Karpas-422 (cell line): ENCODE measurements at regions not wholly inside any gene's neighbourhood (a gene's known extent, or its start where the extent isn't known, plus 50 kb on each side); places are given as distances from the start of the nearest gene placed in this dataset.

Experiments used
- DNase-seq: peaks from one replicate; pipeline ENCODE4 v3.0.0-alpha.2; 2015
- H2AFZ ChIP-seq: fragments of 200-600 bp; sonication (generic); 2 replicates; pipeline ENCODE4 v1.6.1; 2014; ENCODE audit warnings: antibody characterized with exemption, low read length, mixed read lengths
- H3K27ac ChIP-seq: fragments of 200-600 bp; sonication (generic); 2 replicates; pipeline ENCODE4 v1.5.1; 2014; ENCODE audit warnings: mild to moderate bottlenecking, low read length, moderate library complexity
- H3K27me3 ChIP-seq: fragments of 200-600 bp; sonication (generic); 2 replicates; pipeline ENCODE4 v1.6.1; 2014; ENCODE audit warnings: low read length, mixed read lengths
- H3K36me3 ChIP-seq: fragments of 200-600 bp; sonication (generic); 2 replicates; pipeline ENCODE4 v1.6.1; 2014; ENCODE audit warnings: low read length, mixed read lengths; ENCODE audit not compliant: insufficient read depth
- H3K4me1 ChIP-seq: fragments of 200-600 bp; sonication (generic); 2 replicates; pipeline ENCODE4 v1.6.1; 2014; ENCODE audit warnings: mild to moderate bottlenecking, low read length, mixed read lengths
- H3K4me2 ChIP-seq: fragments of 200-600 bp; sonication (generic); 2 replicates; pipeline ENCODE4 v1.6.1; 2014; ENCODE audit warnings: low read length, low read depth, mild to moderate bottlenecking; ENCODE audit not compliant: poor library complexity, severe bottlenecking
- H3K4me3 ChIP-seq: fragments of 200-600 bp; sonication (generic); 2 replicates; pipeline ENCODE4 v1.5.1; 2014; ENCODE audit warnings: mild to moderate bottlenecking, antibody characterized with exemption, low read length, mixed read lengths
- H3K79me2 ChIP-seq: fragments of 200-600 bp; sonication (generic); 2 replicates; pipeline ENCODE4 v1.6.1; 2014; ENCODE audit warnings: mild to moderate bottlenecking, low read length, mixed read lengths
- H3K9ac ChIP-seq: fragments of 200-600 bp; sonication (generic); 2 replicates; pipeline ENCODE4 v1.6.0; 2014; ENCODE audit warnings: low read length
- H3K9me2 ChIP-seq: fragments of 200-600 bp; sonication (generic), shearing (Covaris generic); replicated peaks from 2 replicates; pipeline ENCODE4 v1.6.0; 2014; ENCODE audit warnings: mild to moderate bottlenecking, low read length, moderate library complexity; ENCODE audit not compliant: insufficient read depth
- H3K9me3 ChIP-seq: fragments of 300-700, 200-600 bp; sonication (generic); 2 replicates; pipeline ENCODE4 v1.6.1; 2014; ENCODE audit warnings: low read length, mixed read lengths
- H4K20me1 ChIP-seq: fragments of 200-600 bp; sonication (generic); 2 replicates; pipeline ENCODE4 v1.6.1; 2014; ENCODE audit warnings: mild to moderate bottlenecking, antibody characterized with exemption, low read length, low read depth; ENCODE audit not compliant: insufficient read depth

GRCh38 chr4:64216741-64217140 lies 192.5 kb downstream of the TECRL start:
- H3K4me3 ChIP-seq: no peak overlapping the region
- DNase-seq: no peak
- peaks cover 29% of the 10 kb centered on the region for H3K9me3 ChIP-seq
- H3K27ac ChIP-seq: no peak overlapping the region
- no peaks in the 10 kb centered on the region for H3K27me3 ChIP-seq
- H3K4me2 ChIP-seq: no peak overlapping the region
- H4K20me1 ChIP-seq: no peaks in the 10 kb centered on the region
- H3K79me2 ChIP-seq: no peaks in the 10 kb centered on the region
- H3K36me3 ChIP-seq: no peaks in the 10 kb centered on the region
- no peak overlapping the region for H3K9ac ChIP-seq
- H3K9me2 ChIP-seq: no peaks in the 10 kb centered on the region
- no peak overlapping the region for H2AFZ ChIP-seq
- no peaks in the 10 kb centered on the region for H3K4me1 ChIP-seq

- Histone ChIP-seq H3K4me3 (no peak overlapping the region), H3K36me3 (no peaks in the 10 kb centered on the region), H3K79me2 (no peaks in the 10 kb centered on the region), H3K9me3 (peaks cover 12% of the 10 kb centered on the region; the same call in 1 of the 2 replicates), H3K9me2 (no peaks in the 10 kb centered on the region), H4K20me1 (no peaks in the 10 kb centered on the region), H3K27ac (no peak overlapping the region), H2AFZ (no peak overlapping the region), H3K4me2 (no peak overlapping the region), H3K4me1 (no peaks in the 10 kb centered on the region), H3K9ac (no peak overlapping the region), H3K27me3 (no peaks in the 10 kb centered on the region)
- no peak for DNase-seq
Measured at GRCh38 chr4:64205376-64205775, 203.9 kb downstream of the TECRL start.

- DNase-seq: no peak
- H3K9me2 ChIP-seq: no peaks in the 10 kb centered on the region
- no peak overlapping the region for H3K9ac ChIP-seq
- no peaks in the 10 kb centered on the region for H3K4me1 ChIP-seq
- H3K27ac ChIP-seq: no peak overlapping the region
- no peak overlapping the region for H3K4me2 ChIP-seq
- H3K79me2 ChIP-seq: no peaks in the 10 kb centered on the region
- H4K20me1 ChIP-seq: no peaks in the 10 kb centered on the region
- no peak overlapping the region for H2AFZ ChIP-seq
- no peaks in the 10 kb centered on the region for H3K27me3 ChIP-seq
- H3K9me3 ChIP-seq: peaks cover 18% of the 10 kb centered on the region; the same call in 1 of the 2 replicates
- no peaks in the 10 kb centered on the region for H3K36me3 ChIP-seq
- no peak overlapping the region for H3K4me3 ChIP-seq
Measured at GRCh38 chr4:64200001-64200555, 209.2 kb downstream of the TECRL start.

- peaks cover 35% of the 10 kb centered on the region for H3K9me3 ChIP-seq
- DNase-seq: no peak
- no peaks in the 10 kb centered on the region for H3K4me1 ChIP-seq
- no peaks in the 10 kb centered on the region for H3K36me3 ChIP-seq
- no peak overlapping the region for H3K4me3 ChIP-seq
- H3K27me3 ChIP-seq: no peaks in the 10 kb centered on the region
- H3K9me2 ChIP-seq: no peaks in the 10 kb centered on the region
- H3K27ac ChIP-seq: no peak overlapping the region
- H3K9ac ChIP-seq: no peak overlapping the region
- no peak overlapping the region for H2AFZ ChIP-seq
- no peaks in the 10 kb centered on the region for H3K79me2 ChIP-seq
- H4K20me1 ChIP-seq: no peaks in the 10 kb centered on the region
- H3K4me2 ChIP-seq: no peak overlapping the region
Measured at GRCh38 chr4:64195582-64195981, 213.7 kb downstream of the TECRL start.

GRCh38 chr4:64192731-64193412 lies 216.4 kb downstream of the TECRL start:
- H3K79me2 ChIP-seq: no peaks in the 10 kb centered on the region
- no peak overlapping the region for H3K27ac ChIP-seq
- H3K36me3 ChIP-seq: no peaks in the 10 kb centered on the region
- H3K4me1 ChIP-seq: no peaks in the 10 kb centered on the region
- DNase-seq: no peak
- H2AFZ ChIP-seq: no peak overlapping the region
- H3K9me2 ChIP-seq: no peaks in the 10 kb centered on the region
- no peak overlapping the region for H3K9ac ChIP-seq
- H3K27me3 ChIP-seq: no peaks in the 10 kb centered on the region
- no peak overlapping the region for H3K4me3 ChIP-seq
- no peak overlapping the region for H3K4me2 ChIP-seq
- H4K20me1 ChIP-seq: no peaks in the 10 kb centered on the region
- peaks cover 35% of the 10 kb centered on the region for H3K9me3 ChIP-seq

- Histone ChIP-seq H3K79me2 (no peaks in the 10 kb centered on the region), H2AFZ (no peak overlapping the region), H3K4me3 (no peak overlapping the region), H3K27ac (no peak overlapping the region), H4K20me1 (no peaks in the 10 kb centered on the region), H3K27me3 (no peaks in the 10 kb centered on the region), H3K4me2 (no peak overlapping the region), H3K9me2 (no peaks in the 10 kb centered on the region), H3K4me1 (no peaks in the 10 kb centered on the region), H3K36me3 (no peaks in the 10 kb centered on the region), H3K9ac (no peak overlapping the region), H3K9me3 (peaks cover 24% of the 10 kb centered on the region)
- no peak for DNase-seq
Measured at GRCh38 chr4:64174247-64174882, 234.9 kb downstream of the TECRL start.

GRCh38 chr4:64166365-64166764 lies 242.9 kb downstream of the TECRL start:
- H3K27ac ChIP-seq: no peak overlapping the region
- no peak overlapping the region for H3K4me2 ChIP-seq
- no peaks in the 10 kb centered on the region for H4K20me1 ChIP-seq
- no peak overlapping the region for H3K4me3 ChIP-seq
- DNase-seq: no peak
- no peaks in the 10 kb centered on the region for H3K9me2 ChIP-seq
- no peaks in the 10 kb centered on the region for H3K27me3 ChIP-seq
- H3K4me1 ChIP-seq: no peaks in the 10 kb centered on the region
- H3K9ac ChIP-seq: no peak overlapping the region
- no peaks in the 10 kb centered on the region for H3K36me3 ChIP-seq
- H3K9me3 ChIP-seq: peaks cover 21% of the 10 kb centered on the region
- H2AFZ ChIP-seq: no peak overlapping the region
- H3K79me2 ChIP-seq: no peaks in the 10 kb centered on the region

- no peaks in the 10 kb centered on the region for H3K4me1 ChIP-seq
- peak; percentile 88 for DNase-seq
Measured at GRCh38 chr4:64158648-64159326, 250.5 kb downstream of the TECRL start.

More at GRCh38 chr4:64158648-64159326, 250.5 kb downstream of the TECRL start:
- Histone ChIP-seq H3K27ac (no peak overlapping the region), H3K9me3 (peaks cover 13% of the 10 kb centered on the region; the same call in 1 of the 2 replicates), H2AFZ (peak overlapping the region; percentile 47; the same call in 1 of the 2 replicates), H3K4me3 (peak overlapping the region; percentile 37; the same call in 1 of the 2 replicates), H3K4me2 (peak overlapping the region; percentile 51), H3K36me3 (no peaks in the 10 kb centered on the region), H3K9me2 (no peaks in the 10 kb centered on the region), H4K20me1 (no peaks in the 10 kb centered on the region), H3K79me2 (no peaks in the 10 kb centered on the region), H3K27me3 (no peaks in the 10 kb centered on the region), H3K9ac (no peak overlapping the region)
